ENCODE measurements at regions not wholly inside any gene's neighbourhood (a gene's known extent, or its start where the extent isn't known, plus 50 kb on each side); places are given as distances from the start of the nearest gene placed in this dataset.

- no peak for TF ChIP-seq POLR2A (IDR thresholded peaks at IDR 0.05)
- no peak for TF ChIP-seq CTCF (IDR thresholded peaks at IDR 0.05)
- no peak for TF ChIP-seq POLR2AphosphoS5 (IDR thresholded peaks at IDR 0.05)
Observed at GRCh38 chr1:29428997-29429396, 192.7 kb downstream of the PTPRU start.
